Endodermal cell (in vitro differentiated cells): ENCODE measurements at regions not wholly inside any gene's neighbourhood (a gene's known extent, or its start where the extent isn't known, plus 50 kb on each side); places are given as distances from the start of the nearest gene placed in this dataset.

Experiments used
- DNase-seq: peaks from one replicate; pipeline ENCODE4 v3.0.0-alpha.2; 2017
- H3K27ac ChIP-seq: 2 replicates; pipeline ENCODE4 v1.5.1; 2013; ENCODE audit warnings: mild to moderate bottlenecking, low read depth, low read length, moderate library complexity
- H3K27me3 ChIP-seq: 2 replicates; pipeline ENCODE4 v1.6.1; 2013; ENCODE audit warnings: mild to moderate bottlenecking, low read length, moderate library complexity; ENCODE audit not compliant: insufficient read depth, control insufficient read depth, poor library complexity, severe bottlenecking
- H3K36me3 ChIP-seq: 2 replicates; pipeline ENCODE4 v1.7.0; 2013; ENCODE audit warnings: mild to moderate bottlenecking, low read length, moderate library complexity; ENCODE audit not compliant: control insufficient read depth, insufficient read depth
- H3K4me1 ChIP-seq: one replicate; pipeline ENCODE4 v1.7.0; 2013; ENCODE audit warnings: low read length; ENCODE audit not compliant: control insufficient read depth, insufficient read depth
- H3K4me3 ChIP-seq: 2 replicates; pipeline ENCODE4 v1.5.1; 2013; ENCODE audit warnings: mild to moderate bottlenecking, low read length, moderate library complexity
- H3K9ac ChIP-seq: 2 replicates; pipeline ENCODE4 v1.6.1; 2013; ENCODE audit warnings: mild to moderate bottlenecking, low read length, moderate library complexity; ENCODE audit not compliant: poor library complexity, severe bottlenecking; ENCODE audit errors: extremely low read depth
- H3K9me3 ChIP-seq: 2 replicates; pipeline ENCODE4 v1.6.1; 2013; ENCODE audit warnings: mild to moderate bottlenecking, low read length, moderate library complexity; ENCODE audit not compliant: control insufficient read depth
- H3K27ac Mint-ChIP-seq: 2 replicates; pipeline ENCODE4 v1.8.0; 2020; ENCODE audit warnings: mixed read lengths
- H3K27me3 Mint-ChIP-seq: 2 replicates; pipeline ENCODE4 v1.8.0; 2021; ENCODE audit warnings: mild to moderate bottlenecking, mixed read lengths; ENCODE audit not compliant: insufficient read depth
- H3K36me3 Mint-ChIP-seq: 2 replicates; pipeline ENCODE4 v1.8.0; 2020; ENCODE audit warnings: low read depth, mixed read lengths
- H3K4me1 Mint-ChIP-seq: 2 replicates; pipeline ENCODE4 v1.8.0; 2020; ENCODE audit warnings: mixed read lengths
- H3K4me3 Mint-ChIP-seq: 2 replicates; pipeline ENCODE4 v1.8.0; 2020; ENCODE audit warnings: mild to moderate bottlenecking, moderate library complexity, mixed read lengths
- H3K9me3 Mint-ChIP-seq: 2 replicates; pipeline ENCODE4 v1.8.0; 2020; ENCODE audit warnings: mild to moderate bottlenecking, mixed read lengths
- WGBS, 2 experiments: methylation state at CpG; one replicate each; pipeline versions ENCODE4 v1.1.5 to v1.1.7; 2013; ENCODE audit warnings: missing lambda C conversion rate in 2 of 2, mixed read lengths in 1 of 2; ENCODE audit not compliant: insufficient coverage in 1 of 2, insufficient read length in 1 of 2; 5-methylcytosine and 5-hydroxymethylcytosine counted together
- TF ChIP-seq, protein P1 (sequence below): fragments of 200-600 bp; sonication (generic); conservative IDR thresholded peaks from 2 replicates; pipeline ENCODE4 v1.5.0; 2021; ENCODE audit warnings: antibody characterized with exemption, mild to moderate bottlenecking

DNA sequence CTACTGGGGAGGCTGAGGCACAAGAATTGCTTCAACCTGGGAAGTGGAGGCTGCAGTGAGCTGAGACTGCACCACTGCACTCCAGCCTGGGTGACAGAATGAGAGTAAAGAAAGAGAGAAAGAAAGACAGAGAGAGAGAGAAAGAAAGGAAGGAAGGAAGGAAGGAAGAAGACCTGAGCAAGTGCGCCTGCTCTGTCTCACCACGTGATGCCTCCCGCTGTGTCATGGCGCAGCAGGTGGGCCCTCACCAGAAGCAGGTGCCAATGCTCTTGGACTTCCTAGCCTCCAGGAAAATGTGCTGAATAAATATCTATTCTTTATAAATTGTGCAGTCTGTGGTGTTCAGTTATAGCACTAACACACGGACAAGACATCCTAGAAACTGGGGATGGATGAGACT lies 270.0 kb downstream of the CYP26B1 start:
- H3K36me3 Mint-ChIP-seq, result no peaks in the 10 kb centered on the region
- H3K4me1 Mint-ChIP-seq, result peaks cover 1% of the 10 kb centered on the region
- Histone ChIP-seq H3K4me1 (no peaks in the 10 kb centered on the region), H3K4me3 (no peak overlapping the region), H3K9me3 (no peaks in the 10 kb centered on the region), H3K9ac (no peak overlapping the region), H3K36me3 (no peaks in the 10 kb centered on the region), H3K27ac (no peak overlapping the region), H3K27me3 (peaks cover 7% of the 10 kb centered on the region)
- WGBS, 2 experiments, result 93% methylated on average over 3 to 5 of the region's 5 CpGs
- no peak overlapping the region for H3K4me3 Mint-ChIP-seq
- no peak for DNase-seq
- TF ChIP-seq, protein P1, sequence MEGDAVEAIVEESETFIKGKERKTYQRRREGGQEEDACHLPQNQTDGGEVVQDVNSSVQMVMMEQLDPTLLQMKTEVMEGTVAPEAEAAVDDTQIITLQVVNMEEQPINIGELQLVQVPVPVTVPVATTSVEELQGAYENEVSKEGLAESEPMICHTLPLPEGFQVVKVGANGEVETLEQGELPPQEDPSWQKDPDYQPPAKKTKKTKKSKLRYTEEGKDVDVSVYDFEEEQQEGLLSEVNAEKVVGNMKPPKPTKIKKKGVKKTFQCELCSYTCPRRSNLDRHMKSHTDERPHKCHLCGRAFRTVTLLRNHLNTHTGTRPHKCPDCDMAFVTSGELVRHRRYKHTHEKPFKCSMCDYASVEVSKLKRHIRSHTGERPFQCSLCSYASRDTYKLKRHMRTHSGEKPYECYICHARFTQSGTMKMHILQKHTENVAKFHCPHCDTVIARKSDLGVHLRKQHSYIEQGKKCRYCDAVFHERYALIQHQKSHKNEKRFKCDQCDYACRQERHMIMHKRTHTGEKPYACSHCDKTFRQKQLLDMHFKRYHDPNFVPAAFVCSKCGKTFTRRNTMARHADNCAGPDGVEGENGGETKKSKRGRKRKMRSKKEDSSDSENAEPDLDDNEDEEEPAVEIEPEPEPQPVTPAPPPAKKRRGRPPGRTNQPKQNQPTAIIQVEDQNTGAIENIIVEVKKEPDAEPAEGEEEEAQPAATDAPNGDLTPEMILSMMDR, result no peak
- peaks cover 7% of the 10 kb centered on the region for H3K27me3 Mint-ChIP-seq
- no peaks in the 10 kb centered on the region for H3K9me3 Mint-ChIP-seq
- no peak overlapping the region for H3K27ac Mint-ChIP-seq

DNA sequence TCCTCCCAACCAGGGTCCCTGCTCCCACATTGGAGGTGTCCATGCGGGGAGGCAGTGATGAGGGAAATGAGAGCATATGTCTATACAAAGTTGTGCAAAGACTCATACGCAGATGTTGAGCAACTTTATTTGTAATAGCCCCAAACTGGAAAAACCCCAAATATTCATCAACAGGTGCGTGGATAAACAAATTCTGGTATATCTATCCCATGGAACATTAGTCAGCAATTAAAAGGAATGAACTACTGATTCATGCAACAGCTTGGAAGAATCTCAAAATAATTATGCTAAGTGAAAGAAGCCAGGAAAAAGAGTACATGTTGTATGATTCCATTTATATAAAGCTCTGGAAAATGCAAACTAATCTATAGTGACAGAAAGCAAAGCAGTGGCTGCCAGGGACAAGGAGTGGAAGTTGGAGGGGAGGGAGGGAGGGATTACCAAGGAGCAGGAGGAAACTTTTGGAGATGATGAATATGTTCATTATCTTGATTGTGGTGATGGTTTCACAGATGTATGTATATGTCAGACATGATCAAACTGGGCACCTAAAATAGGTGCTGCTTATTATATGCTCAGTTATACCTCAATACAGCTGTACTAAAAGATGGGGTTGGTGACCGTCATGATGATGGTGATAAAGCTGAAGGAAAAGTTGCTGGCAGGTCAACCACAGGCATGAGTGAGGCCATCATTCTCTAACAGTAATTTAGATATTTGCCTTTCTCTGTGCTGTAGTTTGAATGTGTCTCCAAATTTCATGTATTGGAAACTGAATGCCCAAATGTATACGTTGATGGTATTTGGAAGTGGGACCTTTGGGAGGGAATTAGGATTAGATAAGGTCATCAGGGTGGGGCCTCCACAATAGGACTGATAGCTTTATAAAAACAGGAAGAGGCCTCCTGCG lies 270.9 kb downstream of the CYP26B1 start:
- H3K4me1 ChIP-seq, result no peaks in the 10 kb centered on the region
- no peak overlapping the region for H3K4me3 ChIP-seq
- peaks cover 7% of the 10 kb centered on the region for H3K27me3 ChIP-seq
- Mint-ChIP-seq H3K36me3 (no peaks in the 10 kb centered on the region), H3K9me3 (no peaks in the 10 kb centered on the region), H3K27ac (no peak overlapping the region), H3K4me1 (no peaks in the 10 kb centered on the region), H3K27me3 (peaks cover 7% of the 10 kb centered on the region), H3K4me3 (no peak overlapping the region)
- H3K9me3 ChIP-seq, result no peaks in the 10 kb centered on the region
- H3K36me3 ChIP-seq, result no peaks in the 10 kb centered on the region
- no peak for DNase-seq
- H3K9ac ChIP-seq, result no peak overlapping the region
- H3K27ac ChIP-seq, result no peak overlapping the region
- TF ChIP-seq, protein P1, result no peak
- 93 to 96% methylated on average over 3 to 6 of the region's 6 CpGs for WGBS, 2 experiments

DNA sequence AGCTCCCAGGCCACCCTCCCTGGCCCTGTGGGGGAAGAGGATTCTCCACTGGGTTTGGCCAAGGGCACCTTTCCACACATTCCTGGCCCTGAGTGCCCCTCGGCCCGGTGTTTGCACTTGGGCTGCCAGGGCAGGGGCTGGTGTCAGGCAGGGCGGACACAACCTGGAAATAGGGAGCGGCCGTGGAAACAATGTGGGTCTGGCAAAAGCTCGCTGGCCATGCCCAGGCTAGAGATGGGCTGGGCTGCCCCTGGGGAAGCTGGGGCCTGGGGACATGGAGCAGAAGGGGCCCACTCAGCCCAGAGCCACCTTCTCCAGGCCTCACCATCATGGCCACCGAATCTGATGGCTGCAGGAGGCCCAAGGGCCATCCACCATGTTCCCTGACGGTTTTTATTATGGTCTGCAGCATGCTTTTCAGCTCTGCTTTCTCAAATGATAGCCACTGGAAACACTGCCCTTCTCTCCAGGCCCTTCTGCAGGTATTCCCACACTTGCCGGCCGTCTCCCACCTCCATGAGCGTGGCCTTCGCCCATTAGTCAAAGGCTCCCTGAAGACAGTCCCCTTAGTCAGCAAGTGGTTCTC lies 275.1 kb downstream of the CYP26B1 start:
- no peak overlapping the region for H3K27ac ChIP-seq
- peaks cover 19% of the 10 kb centered on the region for H3K27me3 ChIP-seq
- H3K4me3 Mint-ChIP-seq, result no peak overlapping the region
- H3K36me3 Mint-ChIP-seq, result no peaks in the 10 kb centered on the region
- no peaks in the 10 kb centered on the region for H3K4me1 Mint-ChIP-seq
- H3K36me3 ChIP-seq, result no peaks in the 10 kb centered on the region
- TF ChIP-seq, protein P1, result no peak
- DNase-seq, result no peak
- H3K9ac ChIP-seq, result no peak overlapping the region
- H3K9me3 ChIP-seq, result no peaks in the 10 kb centered on the region
- WGBS, 2 experiments, result 90 to 94% methylated on average over 11 to 12 of the region's 12 CpGs
- peaks cover 19% of the 10 kb centered on the region for H3K27me3 Mint-ChIP-seq
- H3K9me3 Mint-ChIP-seq, result no peaks in the 10 kb centered on the region
- H3K4me3 ChIP-seq, result no peak overlapping the region
- no peak overlapping the region for H3K27ac Mint-ChIP-seq
- no peaks in the 10 kb centered on the region for H3K4me1 ChIP-seq
